MM.1S (cell line): ENCODE measurements at regions not wholly inside any gene's neighbourhood (a gene's known extent, or its start where the extent isn't known, plus 50 kb on each side); places are given as distances from the start of the nearest gene placed in this dataset.

Source experiments
- CTCF ChIP-seq: fragments of 300-600 bp; sonication (generic); IDR thresholded peaks from 2 replicates; pipeline ENCODE4 v1.5.1; 2016; ENCODE audit warnings: antibody characterized with exemption, low read length, mixed read lengths
- EZH2 ChIP-seq: fragments of 300-600 bp; sonication (generic); optimal IDR thresholded peaks from 2 replicates; pipeline ENCODE3; 2017; ENCODE audit warnings: low read depth, mild to moderate bottlenecking, antibody characterized with exemption, low read length, mixed read lengths
- EZH2phosphoT487 ChIP-seq: fragments of 300-600 bp; sonication (generic); IDR thresholded peaks from 2 replicates; pipeline ENCODE4 v1.6.1; 2018; ENCODE audit warnings: antibody characterized with exemption, low read length

GRCh38 chr11:37695283-37695682 is 1097.2 kb upstream of the RAG2 start:
- no peak for TF ChIP-seq CTCF
- TF ChIP-seq EZH2, result no peak
- no peak for TF ChIP-seq EZH2phosphoT487
